ENCODE measurements at regions not wholly inside any gene's neighbourhood (a gene's known extent, or its start where the extent isn't known, plus 50 kb on each side); places are given as distances from the start of the nearest gene placed in this dataset.

DNA sequence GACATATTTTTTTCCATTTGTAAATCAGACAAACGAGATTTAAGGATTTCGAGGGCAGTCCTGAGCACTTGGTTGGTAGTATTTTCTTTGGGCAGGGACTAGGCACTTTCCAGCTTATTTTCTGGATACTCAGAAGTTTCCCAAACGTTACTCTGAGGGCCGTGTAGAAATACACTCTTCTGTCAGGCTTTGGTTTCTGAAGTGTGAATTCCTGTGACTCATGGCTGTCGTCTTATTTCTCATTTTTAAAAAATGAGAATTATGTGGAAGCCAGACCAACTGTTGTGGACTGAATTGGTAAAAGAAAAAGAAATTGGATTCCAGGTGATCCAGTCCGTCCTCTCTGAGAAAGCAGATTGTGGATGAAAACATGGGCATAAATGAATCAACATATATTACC is 658.6 kb upstream of the FANCL start:
- no peak for TF ChIP-seq EZH2phosphoT487 (IDR thresholded peaks at IDR 0.05; ENCODE audit: low read depth)
- TF ChIP-seq, protein P1, sequence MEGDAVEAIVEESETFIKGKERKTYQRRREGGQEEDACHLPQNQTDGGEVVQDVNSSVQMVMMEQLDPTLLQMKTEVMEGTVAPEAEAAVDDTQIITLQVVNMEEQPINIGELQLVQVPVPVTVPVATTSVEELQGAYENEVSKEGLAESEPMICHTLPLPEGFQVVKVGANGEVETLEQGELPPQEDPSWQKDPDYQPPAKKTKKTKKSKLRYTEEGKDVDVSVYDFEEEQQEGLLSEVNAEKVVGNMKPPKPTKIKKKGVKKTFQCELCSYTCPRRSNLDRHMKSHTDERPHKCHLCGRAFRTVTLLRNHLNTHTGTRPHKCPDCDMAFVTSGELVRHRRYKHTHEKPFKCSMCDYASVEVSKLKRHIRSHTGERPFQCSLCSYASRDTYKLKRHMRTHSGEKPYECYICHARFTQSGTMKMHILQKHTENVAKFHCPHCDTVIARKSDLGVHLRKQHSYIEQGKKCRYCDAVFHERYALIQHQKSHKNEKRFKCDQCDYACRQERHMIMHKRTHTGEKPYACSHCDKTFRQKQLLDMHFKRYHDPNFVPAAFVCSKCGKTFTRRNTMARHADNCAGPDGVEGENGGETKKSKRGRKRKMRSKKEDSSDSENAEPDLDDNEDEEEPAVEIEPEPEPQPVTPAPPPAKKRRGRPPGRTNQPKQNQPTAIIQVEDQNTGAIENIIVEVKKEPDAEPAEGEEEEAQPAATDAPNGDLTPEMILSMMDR (IDR thresholded peaks at IDR 0.05; ENCODE audit: low read depth, low read length) = no peak

Data from OCI-LY3 (cell line).